Sigmoid colon (tissue), 4 donors: ENCODE measurements at regions not wholly inside any gene's neighbourhood (a gene's known extent, or its start where the extent isn't known, plus 50 kb on each side); places are given as distances from the start of the nearest gene placed in this dataset.

Experiments used
- CTCF ChIP-seq, 4 experiments: fragments of 450-650 bp in 3 of 4; fragments of 200-600 bp in 1 of 4; IDR thresholded peaks; one replicate each; pipeline ENCODE4 v1.5.1; 2016 to 2019; ENCODE audit warnings: antibody characterized with exemption in 4 of 4, mild to moderate bottlenecking in 3 of 4, moderate library complexity in 2 of 4
- EP300 ChIP-seq, 4 donors: sonication (generic); formaldehyde crosslinking; IDR thresholded peaks; one replicate each; pipeline ENCODE4 v1.6.1; 2017; ENCODE audit warnings: antibody characterized with exemption in 4 of 4
- POLR2AphosphoS5 ChIP-seq, 4 donors: sonication (generic); formaldehyde crosslinking; IDR thresholded peaks; one replicate each; pipeline ENCODE4 v1.6.1; 2017; ENCODE audit warnings: antibody characterized with exemption in 4 of 4

- TF ChIP-seq CTCF (IDR thresholded peaks at IDR 0.05) = no peak
- no peak for TF ChIP-seq POLR2AphosphoS5 (IDR thresholded peaks at IDR 0.05)
- TF ChIP-seq EP300 (IDR thresholded peaks at IDR 0.05) = no peak
Measured at GRCh38 chr1:29607236-29607635, 370.9 kb downstream of the PTPRU start.
